Keratinocyte (primary cell): ENCODE measurements at regions not wholly inside any gene's neighbourhood (a gene's known extent, or its start where the extent isn't known, plus 50 kb on each side); places are given as distances from the start of the nearest gene placed in this dataset.

ENCODE experiments used
- DNase-seq: peaks from one replicate; pipeline ENCODE4 v3.0.0-alpha.2; 2011; ENCODE audit warnings: low read depth, missing footprints, low spot score
- FAIRE-seq: peaks from 2 replicates; lab custom pipeline; 2011; peaks lifted over from hg19 to GRCh38; lab: Jason Lieb, UNC
- H2AFZ ChIP-seq: 2 replicates; pipeline ENCODE4 v1.6.0; 2012; ENCODE audit warnings: low read length, control low read depth, inconsistent platforms; ENCODE audit not compliant: control insufficient read depth
- H3K27ac ChIP-seq: 2 replicates; pipeline ENCODE4 v1.5.1; 2011; ENCODE audit warnings: low read length; ENCODE audit not compliant: control insufficient read depth, insufficient read depth
- H3K27me3 ChIP-seq: 3 replicates; pipeline ENCODE4 v1.6.0; 2011; ENCODE audit warnings: low read length; ENCODE audit not compliant: control insufficient read depth, insufficient read depth; ENCODE audit errors: extremely low read depth
- H3K36me3 ChIP-seq, 2 experiments: 2 replicates in 1 of 2; 3 replicates in 1 of 2; pipeline ENCODE4 v1.5.1; 2011; ENCODE audit warnings: low read length in 2 of 2, mild to moderate bottlenecking in 1 of 2; ENCODE audit not compliant: control insufficient read depth in 2 of 2, insufficient read depth in 2 of 2; ENCODE audit errors: extremely low read depth in 1 of 2
- H3K4me1 ChIP-seq: 3 replicates; pipeline ENCODE4 v1.5.1; 2011; ENCODE audit warnings: low read length; ENCODE audit not compliant: control insufficient read depth, insufficient read depth; ENCODE audit errors: extremely low read depth
- H3K4me2 ChIP-seq: 3 replicates; pipeline ENCODE4 v1.6.0; 2011; ENCODE audit warnings: low read depth, low read length; ENCODE audit not compliant: control insufficient read depth, insufficient read depth; ENCODE audit errors: extremely low read depth
- H3K4me3 ChIP-seq, 3 experiments: fragments of 200-600 bp in 1 of 3; sonication (generic) in 1 of 3; 2 replicates in 2 of 3; 3 replicates in 1 of 3; pipeline ENCODE4 v1.5.1; 2011 to 2016; ENCODE audit warnings: low read length in 3 of 3, mild to moderate bottlenecking in 3 of 3, control low read depth in 2 of 3, inconsistent platforms in 1 of 3, low read depth in 1 of 3, mixed read lengths in 1 of 3, mixed run types in 1 of 3, moderate library complexity in 1 of 3; ENCODE audit not compliant: control insufficient read depth in 2 of 3, insufficient read depth in 2 of 3; ENCODE audit errors: extremely low read depth in 1 of 3
- H3K79me2 ChIP-seq: 2 replicates; pipeline ENCODE4 v1.6.0; 2012; ENCODE audit warnings: low read length; ENCODE audit not compliant: control insufficient read depth, insufficient read depth
- H3K9ac ChIP-seq: 3 replicates; pipeline ENCODE4 v1.6.0; 2011; ENCODE audit warnings: low read length; ENCODE audit not compliant: control insufficient read depth, insufficient read depth; ENCODE audit errors: extremely low read depth
- H3K9me1 ChIP-seq: 3 replicates; pipeline ENCODE4 v1.6.0; 2011; ENCODE audit warnings: low read length; ENCODE audit not compliant: control insufficient read depth, insufficient read depth; ENCODE audit errors: extremely low read depth
- H3K9me3 ChIP-seq: 2 replicates; pipeline ENCODE4 v1.5.1; 2012; ENCODE audit warnings: low read depth, low read length; ENCODE audit not compliant: control insufficient read depth
- H4K20me1 ChIP-seq: 3 replicates; pipeline ENCODE4 v1.6.0; 2011; ENCODE audit warnings: low read length; ENCODE audit not compliant: control insufficient read depth, insufficient read depth; ENCODE audit errors: extremely low read depth
- CTCF ChIP-seq, 3 experiments: IDR thresholded peaks in 1 of 3; conservative IDR thresholded peaks in 1 of 3; optimal IDR thresholded peaks in 1 of 3; 2 replicates in 2 of 3; 3 replicates in 1 of 3; pipeline versions ENCODE3 to v1.5.1; 2011; ENCODE audit warnings: low read length in 3 of 3, mild to moderate bottlenecking in 3 of 3, moderate library complexity in 2 of 3, control low read depth in 1 of 3, inconsistent platforms in 1 of 3; ENCODE audit not compliant: insufficient read depth in 2 of 3; ENCODE audit errors: extremely low read depth in 1 of 3
- EZH2 ChIP-seq: IDR thresholded peaks from one replicate; pipeline ENCODE4 v1.6.1; 2012; ENCODE audit warnings: inconsistent platforms, mild to moderate bottlenecking, low read length, moderate library complexity
- dilution Hi-C: fragments of 300-500 bp; cut with MboI; formaldehyde crosslinking; loops from one replicate; pipeline ENCODE4 v1.7.0; 2020; ENCODE audit warnings: low sequenced_read_pairs; ENCODE audit not compliant: extremely low pct_ligation_motif_present

DNA sequence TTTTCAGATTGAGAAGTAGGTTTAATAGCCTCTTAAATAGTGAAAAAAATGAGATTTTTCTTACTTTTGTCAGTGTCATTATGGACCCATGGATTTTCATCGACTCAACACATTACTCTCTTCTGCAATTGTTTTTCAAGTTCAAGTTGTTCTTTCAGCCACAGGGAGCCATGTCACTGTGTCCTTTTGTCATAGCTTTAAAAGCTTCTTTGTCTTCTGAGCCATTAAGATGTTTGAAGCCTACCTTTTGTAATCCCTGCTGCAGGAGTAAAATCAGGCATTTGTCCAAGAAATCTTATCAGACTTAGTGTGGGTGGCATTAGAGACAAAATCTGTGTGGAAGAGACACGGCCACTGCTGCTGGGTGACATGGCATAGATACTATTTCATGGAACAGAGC lies 92.8 kb upstream of the ZP4 start:
- H3K4me2 ChIP-seq, result no peak overlapping the region
- dilution Hi-C loops, result no loop called here
- TF ChIP-seq EZH2 (no peak), CTCF (optimal IDR thresholded peaks at IDR 0.05 in 1 of 3, IDR thresholded peaks at IDR 0.05 in 1 of 3, conservative IDR thresholded peaks at IDR 0.05 in 1 of 3; ENCODE audit: extremely low read depth in 1 of 3, insufficient read depth in 2 of 3, low read length in 3 of 3) (no peak)
- no peaks in the 10 kb centered on the region for H3K27me3 ChIP-seq
- H3K4me3 ChIP-seq, result no peak overlapping the region
- H3K79me2 ChIP-seq, result no peaks in the 10 kb centered on the region
- no peaks in the 10 kb centered on the region for H4K20me1 ChIP-seq
- H2AFZ ChIP-seq, result no peak overlapping the region
- H3K9me3 ChIP-seq, result no peaks in the 10 kb centered on the region
- no peak overlapping the region for H3K9ac ChIP-seq
- no peaks in the 10 kb centered on the region for H3K9me1 ChIP-seq
- FAIRE-seq (no peak), DNase-seq (no peak)
- H3K36me3 ChIP-seq, result no peaks in the 10 kb centered on the region
- H3K4me1 ChIP-seq, result no peaks in the 10 kb centered on the region
- H3K27ac ChIP-seq, result no peak overlapping the region

- no peak overlapping the region for H2AFZ ChIP-seq
- FAIRE-seq (no peak), DNase-seq (no peak)
- no peaks in the 10 kb centered on the region for H3K4me1 ChIP-seq
- dilution Hi-C loops, result no loop called here
- H3K4me2 ChIP-seq, result no peak overlapping the region
- no peaks in the 10 kb centered on the region for H3K9me3 ChIP-seq
- H4K20me1 ChIP-seq, result no peaks in the 10 kb centered on the region
- TF ChIP-seq EZH2 (no peak), CTCF (optimal IDR thresholded peaks at IDR 0.05 in 1 of 3, IDR thresholded peaks at IDR 0.05 in 1 of 3, conservative IDR thresholded peaks at IDR 0.05 in 1 of 3; ENCODE audit: extremely low read depth in 1 of 3, insufficient read depth in 2 of 3, low read length in 3 of 3) (no peak)
- H3K79me2 ChIP-seq, result no peaks in the 10 kb centered on the region
- H3K9me1 ChIP-seq, result no peaks in the 10 kb centered on the region
- H3K27ac ChIP-seq, result no peak overlapping the region
- H3K36me3 ChIP-seq, result no peaks in the 10 kb centered on the region
- H3K27me3 ChIP-seq, result no peaks in the 10 kb centered on the region
- H3K4me3 ChIP-seq, result no peak overlapping the region
- H3K9ac ChIP-seq, result no peak overlapping the region
These were observed 90.5 kb upstream of the ZP4 start for GRCh38 chr1:237981223-237981622.
